ENCODE measurements at regions not wholly inside any gene's neighbourhood (a gene's known extent, or its start where the extent isn't known, plus 50 kb on each side); places are given as distances from the start of the nearest gene placed in this dataset.
A peak's percentile ranks its signal among the peaks of the same experiment; 100 is the strongest.

- DNase-seq (ENCODE audit: low read depth) = no peak
- H3K4me3 ChIP-seq (ENCODE audit: low read depth, low read length) = no peak overlapping the region
- no peak for TF ChIP-seq CTCF (conservative IDR thresholded peaks at IDR 0.05; ENCODE audit: low read depth, low read length)
These were observed 549.0 kb upstream of the ZNF608 start for GRCh38 chr5:125295405-125295872.

GRCh38 chr5:125298258-125298657 lies 551.8 kb upstream of the ZNF608 start:
- DNase-seq (ENCODE audit: low read depth) = no peak
- no peak for TF ChIP-seq CTCF (conservative IDR thresholded peaks at IDR 0.05; ENCODE audit: low read depth, low read length)
- no peak overlapping the region for H3K4me3 ChIP-seq (ENCODE audit: low read depth, low read length)

GRCh38 chr5:125298746-125299379 lies 552.4 kb upstream of the ZNF608 start:
- DNase-seq (ENCODE audit: low read depth) = no peak
- TF ChIP-seq CTCF (conservative IDR thresholded peaks at IDR 0.05; ENCODE audit: low read depth, low read length) = no peak
- no peak overlapping the region for H3K4me3 ChIP-seq (ENCODE audit: low read depth, low read length)

- H3K4me3 ChIP-seq (ENCODE audit: low read depth, low read length) = no peak overlapping the region
- no peak for TF ChIP-seq CTCF (conservative IDR thresholded peaks at IDR 0.05; ENCODE audit: low read depth, low read length)
- no peak for DNase-seq (ENCODE audit: low read depth)
These were observed 555.3 kb upstream of the ZNF608 start for GRCh38 chr5:125301711-125302110.

- no peak for TF ChIP-seq CTCF (conservative IDR thresholded peaks at IDR 0.05; ENCODE audit: low read depth, low read length)
- no peak for DNase-seq (ENCODE audit: low read depth)
- no peak overlapping the region for H3K4me3 ChIP-seq (ENCODE audit: low read depth, low read length)
These were observed 556.1 kb upstream of the ZNF608 start for GRCh38 chr5:125302577-125302976.

- TF ChIP-seq CTCF (conservative IDR thresholded peaks at IDR 0.05; ENCODE audit: low read depth, low read length) = no peak
- no peak overlapping the region for H3K4me3 ChIP-seq (ENCODE audit: low read depth, low read length)
- no peak for DNase-seq (ENCODE audit: low read depth)
These were observed 560.3 kb upstream of the ZNF608 start for GRCh38 chr5:125306741-125307140.

GRCh38 chr5:125310749-125311148 lies 564.3 kb upstream of the ZNF608 start:
- DNase-seq (ENCODE audit: low read depth) = peak; percentile 40
- TF ChIP-seq CTCF (conservative IDR thresholded peaks at IDR 0.05; ENCODE audit: low read depth, low read length) = no peak
- no peak overlapping the region for H3K4me3 ChIP-seq (ENCODE audit: low read depth, low read length)
